ENCODE measurements at regions not wholly inside any gene's neighbourhood (a gene's known extent, or its start where the extent isn't known, plus 50 kb on each side); places are given as distances from the start of the nearest gene placed in this dataset.

DNA sequence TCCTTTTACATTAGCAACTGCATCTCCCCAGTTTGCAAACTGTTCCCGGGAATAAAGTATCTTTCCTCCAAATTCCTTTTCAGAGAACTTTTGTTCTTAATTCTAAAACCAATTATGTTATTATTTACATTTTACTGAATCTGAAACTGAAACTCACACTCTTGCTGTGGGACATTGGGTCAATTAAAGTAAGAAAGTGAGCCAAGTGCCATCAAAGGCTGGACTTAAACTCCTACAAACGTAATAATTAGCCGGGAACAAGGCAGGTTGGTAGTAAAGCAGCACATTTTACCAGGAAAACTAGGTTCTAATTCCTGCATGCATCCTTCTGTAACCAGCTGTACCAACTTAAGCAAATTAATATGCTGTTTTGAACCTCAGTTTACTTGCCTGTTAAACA is 328.2 kb upstream of the ZNF462 start:
- ChIA-PET POLR2A (ENCODE audit: unreplicated experiment) (no interaction called here), CTCF (no interaction called here)
- TF ChIP-seq EZH2phosphoT487 (IDR thresholded peaks at IDR 0.05; ENCODE audit: borderline replicate concordance, low read length) (no peak), EZH2 (IDR thresholded peaks at IDR 0.05; ENCODE audit: low read length, unreplicated experiment) (no peak)
- TF ChIP-seq, protein P1, sequence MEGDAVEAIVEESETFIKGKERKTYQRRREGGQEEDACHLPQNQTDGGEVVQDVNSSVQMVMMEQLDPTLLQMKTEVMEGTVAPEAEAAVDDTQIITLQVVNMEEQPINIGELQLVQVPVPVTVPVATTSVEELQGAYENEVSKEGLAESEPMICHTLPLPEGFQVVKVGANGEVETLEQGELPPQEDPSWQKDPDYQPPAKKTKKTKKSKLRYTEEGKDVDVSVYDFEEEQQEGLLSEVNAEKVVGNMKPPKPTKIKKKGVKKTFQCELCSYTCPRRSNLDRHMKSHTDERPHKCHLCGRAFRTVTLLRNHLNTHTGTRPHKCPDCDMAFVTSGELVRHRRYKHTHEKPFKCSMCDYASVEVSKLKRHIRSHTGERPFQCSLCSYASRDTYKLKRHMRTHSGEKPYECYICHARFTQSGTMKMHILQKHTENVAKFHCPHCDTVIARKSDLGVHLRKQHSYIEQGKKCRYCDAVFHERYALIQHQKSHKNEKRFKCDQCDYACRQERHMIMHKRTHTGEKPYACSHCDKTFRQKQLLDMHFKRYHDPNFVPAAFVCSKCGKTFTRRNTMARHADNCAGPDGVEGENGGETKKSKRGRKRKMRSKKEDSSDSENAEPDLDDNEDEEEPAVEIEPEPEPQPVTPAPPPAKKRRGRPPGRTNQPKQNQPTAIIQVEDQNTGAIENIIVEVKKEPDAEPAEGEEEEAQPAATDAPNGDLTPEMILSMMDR (conservative IDR thresholded peaks at IDR 0.05; ENCODE audit: low read depth, low read length) = no peak
- no peak overlapping the region for H3K4me2 ChIP-seq (ENCODE audit: low read length)
- no peaks in the 10 kb centered on the region for H3K27me3 ChIP-seq (ENCODE audit: low read length)
- no peak for DNase-seq
- no peaks in the 10 kb centered on the region for H3K36me3 ChIP-seq (ENCODE audit: low read depth, low read length)
- intact Hi-C loops (cut with micrococcal nuclease) = no loop called here
- no peak for ATAC-seq
- no peak overlapping the region for H2AFZ ChIP-seq (ENCODE audit: low read length)
- H3F3A ChIP-seq (ENCODE audit: low read length, unreplicated experiment) = no peaks in the 10 kb centered on the region
- BruUV-seq (replicated peaks) = no TSS peak
- H3K4me1 ChIP-seq (ENCODE audit: insufficient read depth, low read length) = no peaks in the 10 kb centered on the region
- H3K9me2 ChIP-seq (replicated peaks; ENCODE audit: low read length) = no peaks in the 10 kb centered on the region
- no peak overlapping the region for H3K9ac ChIP-seq (ENCODE audit: low read length)
- H3K27ac ChIP-seq (ENCODE audit: low read length) = no peak overlapping the region
- no peaks in the 10 kb centered on the region for H3K9me3 ChIP-seq (ENCODE audit: low read length)
- H4K20me1 ChIP-seq (ENCODE audit: low read length) = no peaks in the 10 kb centered on the region
- H3K4me3 ChIP-seq (ENCODE audit: low read length) = no peak overlapping the region
- no peaks in the 10 kb centered on the region for H3K79me2 ChIP-seq (ENCODE audit: low read length)

DNA sequence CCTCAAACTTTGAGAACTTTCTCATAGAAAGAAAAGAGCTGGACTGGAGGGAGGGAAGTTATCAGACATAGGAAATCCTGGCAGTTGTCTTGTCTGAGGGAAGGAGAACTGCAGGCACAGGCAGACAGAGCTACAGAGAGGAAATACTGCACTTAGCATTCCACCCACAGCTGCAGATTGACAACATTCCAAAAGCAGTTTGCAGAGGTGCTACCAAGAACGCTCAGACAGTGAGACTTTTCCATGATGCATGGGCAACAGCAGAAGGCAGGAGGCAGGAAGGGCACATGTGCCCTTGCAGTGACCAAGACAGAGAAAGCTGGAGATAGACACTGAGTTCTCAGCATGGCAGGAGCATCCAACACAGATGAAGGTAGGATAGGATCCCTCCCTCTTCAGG is 327.5 kb upstream of the ZNF462 start:
- TF ChIP-seq, protein P1 (conservative IDR thresholded peaks at IDR 0.05; ENCODE audit: low read depth, low read length) = no peak
- TF ChIP-seq EZH2 (IDR thresholded peaks at IDR 0.05; ENCODE audit: low read length, unreplicated experiment) (no peak), EZH2phosphoT487 (IDR thresholded peaks at IDR 0.05; ENCODE audit: borderline replicate concordance, low read length) (no peak)
- Histone ChIP-seq H3K27me3 (ENCODE audit: low read length) (no peaks in the 10 kb centered on the region), H3K9me2 (replicated peaks; ENCODE audit: low read length) (no peaks in the 10 kb centered on the region), H3K4me2 (ENCODE audit: low read length) (no peak overlapping the region), H3K4me3 (ENCODE audit: low read length) (no peak overlapping the region), H3K36me3 (ENCODE audit: low read depth, low read length) (no peaks in the 10 kb centered on the region), H3K9me3 (ENCODE audit: low read length) (no peaks in the 10 kb centered on the region), H3K4me1 (ENCODE audit: insufficient read depth, low read length) (no peaks in the 10 kb centered on the region), H3K79me2 (ENCODE audit: low read length) (no peaks in the 10 kb centered on the region), H2AFZ (ENCODE audit: low read length) (no peak overlapping the region), H4K20me1 (ENCODE audit: low read length) (no peaks in the 10 kb centered on the region), H3F3A (ENCODE audit: low read length, unreplicated experiment) (no peaks in the 10 kb centered on the region), H3K27ac (ENCODE audit: low read length) (no peak overlapping the region), H3K9ac (ENCODE audit: low read length) (no peak overlapping the region)
- BruUV-seq (replicated peaks) = no TSS peak
- ATAC-seq = no peak
- DNase-seq = no peak
- ChIA-PET POLR2A (ENCODE audit: unreplicated experiment) (no interaction called here), CTCF (no interaction called here)
- intact Hi-C loops (cut with micrococcal nuclease) = no loop called here

DNA sequence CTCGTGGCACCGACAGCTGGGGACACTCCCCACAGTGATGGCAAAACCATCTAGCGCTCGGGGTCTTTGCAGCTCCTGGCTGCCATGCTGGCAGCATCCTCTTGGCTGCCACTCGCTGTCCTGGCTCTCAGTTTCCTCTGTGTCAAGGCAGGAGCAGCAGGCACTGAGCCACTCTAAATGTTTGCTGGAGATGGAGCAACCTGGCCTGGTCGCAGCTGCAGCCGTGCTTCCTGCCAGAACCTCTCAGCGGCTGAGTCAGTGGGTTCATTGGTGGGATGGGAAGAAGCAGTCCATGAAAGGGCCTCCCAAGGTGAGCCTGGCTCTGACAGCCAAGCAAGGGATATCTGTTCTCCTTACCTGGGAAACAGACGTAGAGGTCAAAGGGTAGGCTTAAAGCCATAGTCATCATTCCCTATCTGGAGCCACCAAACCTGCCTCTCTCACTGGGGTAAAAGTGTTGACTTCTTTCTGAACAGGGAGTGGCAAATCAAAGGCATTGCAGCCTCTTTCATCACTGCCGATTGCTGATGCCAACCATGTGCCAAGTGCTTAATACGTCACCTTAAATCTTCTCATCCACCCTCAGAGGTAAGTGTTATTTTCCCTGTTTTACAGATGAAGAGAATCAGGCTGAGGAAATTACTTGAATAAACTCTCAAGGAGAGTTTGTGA is 304.8 kb upstream of the ZNF462 start:
- no peak for ATAC-seq
- CTCF ChIA-PET = no interaction called here
- H3K4me1 ChIP-seq (ENCODE audit: insufficient read depth, low read length) = no peaks in the 10 kb centered on the region

More for the DNA sequence above, 304.8 kb upstream of the ZNF462 start:
- H3K9me2 ChIP-seq (replicated peaks; ENCODE audit: low read length) = no peaks in the 10 kb centered on the region
- intact Hi-C loops (cut with micrococcal nuclease) = no loop called here
- no peak overlapping the region for H3K27ac ChIP-seq (ENCODE audit: low read length)
- no peaks in the 10 kb centered on the region for H3K9me3 ChIP-seq (ENCODE audit: low read length)
- H3F3A ChIP-seq (ENCODE audit: low read length, unreplicated experiment) = no peaks in the 10 kb centered on the region
- H2AFZ ChIP-seq (ENCODE audit: low read length) = no peak overlapping the region
- no peak overlapping the region for H3K4me2 ChIP-seq (ENCODE audit: low read length)
- H3K79me2 ChIP-seq (ENCODE audit: low read length) = no peaks in the 10 kb centered on the region
- H3K27me3 ChIP-seq (ENCODE audit: low read length) = no peaks in the 10 kb centered on the region
- no peaks in the 10 kb centered on the region for H3K36me3 ChIP-seq (ENCODE audit: low read depth, low read length)
- BruUV-seq (replicated peaks) = no TSS peak
- POLR2A ChIA-PET (ENCODE audit: unreplicated experiment) = no interaction called here
- no peak overlapping the region for H3K4me3 ChIP-seq (ENCODE audit: low read length)
- no peak overlapping the region for H3K9ac ChIP-seq (ENCODE audit: low read length)
- TF ChIP-seq, protein P1 (conservative IDR thresholded peaks at IDR 0.05; ENCODE audit: low read depth, low read length) = no peak
- TF ChIP-seq EZH2phosphoT487 (IDR thresholded peaks at IDR 0.05; ENCODE audit: borderline replicate concordance, low read length) (no peak), EZH2 (IDR thresholded peaks at IDR 0.05; ENCODE audit: low read length, unreplicated experiment) (no peak)
- DNase-seq = no peak
- no peaks in the 10 kb centered on the region for H4K20me1 ChIP-seq (ENCODE audit: low read length)
